ENCODE measurements at regions not wholly inside any gene's neighbourhood (a gene's known extent, or its start where the extent isn't known, plus 50 kb on each side); places are given as distances from the start of the nearest gene placed in this dataset.
A peak's percentile ranks its signal among the peaks of the same experiment; 100 is the strongest.
"Not testable (repeated sequence)": the region's sequence is repeated elsewhere in the genome, so short reads cannot be mapped to it uniquely, and the experiment has no call there.

GRCh38 chr1:10880063-10880462 is 83.6 kb upstream of the CASZ1 start:
- TF ChIP-seq EP300 (IDR thresholded peaks at IDR 0.05) (no peak), POLR2A (IDR thresholded peaks at IDR 0.05) (no peak), POLR2AphosphoS5 (IDR thresholded peaks at IDR 0.05) (no peak)
- TF ChIP-seq, protein P1, sequence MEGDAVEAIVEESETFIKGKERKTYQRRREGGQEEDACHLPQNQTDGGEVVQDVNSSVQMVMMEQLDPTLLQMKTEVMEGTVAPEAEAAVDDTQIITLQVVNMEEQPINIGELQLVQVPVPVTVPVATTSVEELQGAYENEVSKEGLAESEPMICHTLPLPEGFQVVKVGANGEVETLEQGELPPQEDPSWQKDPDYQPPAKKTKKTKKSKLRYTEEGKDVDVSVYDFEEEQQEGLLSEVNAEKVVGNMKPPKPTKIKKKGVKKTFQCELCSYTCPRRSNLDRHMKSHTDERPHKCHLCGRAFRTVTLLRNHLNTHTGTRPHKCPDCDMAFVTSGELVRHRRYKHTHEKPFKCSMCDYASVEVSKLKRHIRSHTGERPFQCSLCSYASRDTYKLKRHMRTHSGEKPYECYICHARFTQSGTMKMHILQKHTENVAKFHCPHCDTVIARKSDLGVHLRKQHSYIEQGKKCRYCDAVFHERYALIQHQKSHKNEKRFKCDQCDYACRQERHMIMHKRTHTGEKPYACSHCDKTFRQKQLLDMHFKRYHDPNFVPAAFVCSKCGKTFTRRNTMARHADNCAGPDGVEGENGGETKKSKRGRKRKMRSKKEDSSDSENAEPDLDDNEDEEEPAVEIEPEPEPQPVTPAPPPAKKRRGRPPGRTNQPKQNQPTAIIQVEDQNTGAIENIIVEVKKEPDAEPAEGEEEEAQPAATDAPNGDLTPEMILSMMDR (IDR thresholded peaks at IDR 0.05), result no peak
- Histone ChIP-seq H3K4me3 (no peak overlapping the region), H3K27ac (no peak overlapping the region), H3K27me3 (peaks cover 0 to 34% (median 0%) of the 10 kb centered on the region in 3 donors), H3K36me3 (no peaks in the 10 kb centered on the region), H3K4me1 (no peaks in the 10 kb centered on the region), H3K9me3 (no peaks in the 10 kb centered on the region)
- intact Hi-C loops (cut with DNase I; ENCODE audit: low total_unique reads), result no loop called here
- 75 to 84% (median 80%) methylated on average over 7 of the region's 7 CpGs for WGBS, 5 donors
- no peak for DNase-seq

DNA sequence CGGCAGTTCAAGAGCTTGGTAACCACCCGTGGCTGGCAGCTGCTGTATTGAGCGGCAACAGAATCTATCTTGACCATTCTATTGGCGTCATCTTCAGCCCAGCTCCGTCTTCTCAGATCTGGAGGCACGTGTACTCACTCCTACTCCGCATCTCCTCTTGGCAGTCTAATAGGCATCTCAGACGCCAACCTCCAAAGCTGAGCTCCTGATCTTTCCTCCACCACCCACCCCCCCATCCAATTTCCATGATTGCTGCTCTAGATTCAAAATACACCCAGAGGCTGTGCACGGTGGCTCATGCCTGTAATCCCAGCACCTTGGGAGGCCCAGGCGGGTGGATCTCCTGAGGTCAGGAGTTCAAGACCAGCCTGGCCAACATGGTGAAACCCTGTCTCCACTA is 84.6 kb upstream of the CASZ1 start:
- intact Hi-C loops (cut with DNase I; ENCODE audit: low total_unique reads), result no loop called here
- Histone ChIP-seq H3K27ac (no peak overlapping the region), H3K4me1 (no peaks in the 10 kb centered on the region), H3K9me3 (no peaks in the 10 kb centered on the region), H3K4me3 (no peak overlapping the region), H3K27me3 (peaks cover 0 to 39% (median 0%) of the 10 kb centered on the region in 3 donors), H3K36me3 (no peaks in the 10 kb centered on the region)
- 83 to 89% (median 88%) methylated on average over 10 of the region's 10 CpGs for WGBS, 5 donors
- DNase-seq, result no peak
- TF ChIP-seq POLR2AphosphoS5 (IDR thresholded peaks at IDR 0.05) (no peak), POLR2A (IDR thresholded peaks at IDR 0.05) (no peak), EP300 (IDR thresholded peaks at IDR 0.05) (no peak)
- TF ChIP-seq, protein P1 (IDR thresholded peaks at IDR 0.05), result no peak

DNA sequence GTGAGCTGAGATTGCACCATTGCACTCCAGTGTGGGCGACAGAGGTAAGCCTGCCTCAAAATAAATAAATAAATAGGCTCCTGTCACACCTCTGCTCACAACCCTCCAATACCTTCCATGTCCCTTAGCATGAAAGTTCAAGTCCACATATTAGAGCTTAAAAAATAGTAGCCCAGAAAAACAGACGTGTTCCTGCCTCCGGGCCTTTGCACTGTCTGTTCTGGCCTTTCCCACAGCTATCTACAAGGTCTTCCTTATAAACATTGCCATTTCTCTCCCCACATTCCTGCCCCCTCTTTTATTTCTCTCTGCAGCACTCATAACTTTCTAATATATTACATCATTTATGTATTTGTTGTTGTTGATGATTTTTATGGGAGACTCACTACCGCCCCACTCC is 85.6 kb upstream of the CASZ1 start:
- Histone ChIP-seq H3K4me1 (no peaks in the 10 kb centered on the region), H3K27ac (no peak overlapping the region), H3K9me3 (no peaks in the 10 kb centered on the region), H3K36me3 (no peaks in the 10 kb centered on the region), H3K27me3 (peaks cover 0 to 47% (median 0%) of the 10 kb centered on the region in 3 donors), H3K4me3 (no peak overlapping the region)
- intact Hi-C loops (cut with DNase I; ENCODE audit: low total_unique reads), result no loop called here
- WGBS, 5 donors, result 89 to 96% (median 94%) methylated on average over 4 of the region's 4 CpGs
- TF ChIP-seq, protein P1 (IDR thresholded peaks at IDR 0.05), result no peak
- no peak for TF ChIP-seq POLR2A (IDR thresholded peaks at IDR 0.05)
- TF ChIP-seq POLR2AphosphoS5 (IDR thresholded peaks at IDR 0.05), result no peak
- no peak for TF ChIP-seq EP300 (IDR thresholded peaks at IDR 0.05)
- no peak for DNase-seq

DNA sequence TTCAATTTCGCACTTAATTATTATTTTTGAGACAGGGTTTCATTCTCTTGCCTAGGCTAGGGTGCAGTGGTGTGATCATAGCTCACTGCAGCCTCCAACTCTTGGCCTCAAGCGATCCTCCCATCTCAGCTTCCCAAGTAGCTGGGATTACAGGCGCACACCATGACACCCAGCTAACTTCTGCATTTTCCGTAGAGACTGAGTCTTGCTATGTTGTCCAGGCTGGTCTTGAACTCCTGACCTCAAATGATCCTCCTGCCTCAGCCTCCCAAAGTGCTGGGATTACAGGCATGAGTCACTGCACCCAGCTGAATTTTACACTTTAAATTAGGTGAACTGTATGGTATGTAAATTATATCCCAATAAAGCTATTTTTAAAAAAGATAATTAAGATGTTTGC is 90.6 kb upstream of the CASZ1 start:
- H3K27ac ChIP-seq; H3K4me3 ChIP-seq; DNase-seq; intact Hi-C loops (cut with DNase I; ENCODE audit: low total_unique reads); H3K36me3 ChIP-seq; H3K9me3 ChIP-seq: not testable (repeated sequence)
- 90 to 96% (median 94%) methylated on average over 4 of the region's 4 CpGs for WGBS, 5 donors
- Histone ChIP-seq H3K27me3 (peaks cover 0 to 75% (median 34%) of the 10 kb centered on the region in 3 donors), H3K4me1 (peaks cover 5 to 12% (median 11%) of the 10 kb centered on the region in 4 donors)

DNA sequence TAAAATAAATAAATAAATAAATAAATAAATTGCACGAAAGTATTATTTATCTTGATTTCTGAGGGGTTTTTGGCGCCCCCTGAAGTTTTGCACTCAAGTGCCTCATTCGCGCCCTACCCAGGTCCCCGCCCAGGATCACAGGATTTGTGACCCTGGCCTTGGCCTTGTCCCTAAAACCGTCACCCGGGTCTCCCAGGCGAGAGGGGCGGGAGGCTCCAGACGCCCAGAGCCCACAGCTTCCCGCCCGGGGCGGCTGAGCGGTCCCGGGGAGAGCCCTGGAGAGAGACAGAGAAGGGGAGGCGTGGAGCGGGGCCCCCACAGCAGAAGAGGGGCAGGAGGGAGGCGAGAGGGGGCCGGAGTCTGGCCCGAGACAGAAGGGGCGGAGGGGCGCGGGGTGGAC is 91.8 kb upstream of the CASZ1 start:
- Histone ChIP-seq H3K4me1 (peaks cover 5 to 12% (median 11%) of the 10 kb centered on the region in 4 donors), H3K4me3 (peak overlapping the region; percentile 13 to 34 (median 26)), H3K27me3 (peaks cover 0 to 74% (median 34%) of the 10 kb centered on the region in 3 donors), H3K9me3 (no peaks in the 10 kb centered on the region), H3K27ac (no peak overlapping the region), H3K36me3 (no peaks in the 10 kb centered on the region)
- WGBS, 5 donors, result 7 to 26% (median 10%) methylated on average over 17 to 23 of the region's 23 CpGs
- peak in 1 of 2 donors; percentile 37 for DNase-seq
- TF ChIP-seq POLR2A (IDR thresholded peaks at IDR 0.05) (no peak), POLR2AphosphoS5 (IDR thresholded peaks at IDR 0.05) (no peak), EP300 (IDR thresholded peaks at IDR 0.05) (no peak)
- TF ChIP-seq, protein P1 (IDR thresholded peaks at IDR 0.05), result no peak
- intact Hi-C loops (cut with DNase I; ENCODE audit: low total_unique reads), result no loop called here
